GM12875 (cell line): ENCODE measurements at regions not wholly inside any gene's neighbourhood (a gene's known extent, or its start where the extent isn't known, plus 50 kb on each side); places are given as distances from the start of the nearest gene placed in this dataset.

ENCODE experiments used
- H3K4me3 ChIP-seq: one replicate; pipeline ENCODE4 v1.5.1; 2011; ENCODE audit warnings: low read depth, low read length, control low read depth
- CTCF ChIP-seq: IDR thresholded peaks from 2 replicates; pipeline ENCODE4 v1.5.1; 2011; ENCODE audit warnings: low read depth, mild to moderate bottlenecking, control low read depth, inconsistent platforms, low read length, moderate library complexity, borderline replicate concordance; ENCODE audit not compliant: insufficient read depth

GRCh38 chr9:38232895-38233294 lies 159.6 kb upstream of the ALDH1B1 start:
- no peak overlapping the region for H3K4me3 ChIP-seq
- no peak for TF ChIP-seq CTCF

DNA sequence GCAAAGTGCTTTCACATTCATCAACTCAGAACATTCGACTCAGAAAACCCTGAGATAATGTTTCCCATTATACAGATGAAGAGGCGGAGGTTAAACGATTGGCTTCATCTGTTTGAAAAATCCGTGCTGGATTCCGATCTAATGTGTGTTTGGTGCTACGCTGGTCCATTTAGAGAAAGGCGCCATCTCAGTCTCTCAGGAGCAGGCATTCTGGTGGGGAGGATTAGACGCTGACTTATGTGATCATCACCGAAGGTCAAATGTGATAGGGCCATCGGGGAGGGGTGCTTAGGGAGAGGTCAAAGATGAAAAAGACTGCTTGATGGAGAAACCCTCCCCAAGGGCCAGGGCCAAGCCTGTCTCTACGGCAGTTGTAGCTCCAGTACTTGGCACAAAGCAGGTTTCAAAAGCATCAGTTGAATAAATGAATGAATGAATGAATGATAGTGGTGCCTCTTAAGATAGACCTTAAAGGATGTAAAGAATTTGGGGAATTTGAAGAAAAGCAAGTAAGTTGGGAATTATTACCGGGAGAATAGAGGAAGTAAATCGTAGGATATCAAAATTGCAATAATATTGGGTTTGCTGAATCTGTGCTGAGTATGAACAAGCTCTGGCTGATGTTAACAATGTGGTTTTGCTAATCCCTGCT lies 160.6 kb upstream of the SHB start:
- TF ChIP-seq CTCF: no peak

DNA sequence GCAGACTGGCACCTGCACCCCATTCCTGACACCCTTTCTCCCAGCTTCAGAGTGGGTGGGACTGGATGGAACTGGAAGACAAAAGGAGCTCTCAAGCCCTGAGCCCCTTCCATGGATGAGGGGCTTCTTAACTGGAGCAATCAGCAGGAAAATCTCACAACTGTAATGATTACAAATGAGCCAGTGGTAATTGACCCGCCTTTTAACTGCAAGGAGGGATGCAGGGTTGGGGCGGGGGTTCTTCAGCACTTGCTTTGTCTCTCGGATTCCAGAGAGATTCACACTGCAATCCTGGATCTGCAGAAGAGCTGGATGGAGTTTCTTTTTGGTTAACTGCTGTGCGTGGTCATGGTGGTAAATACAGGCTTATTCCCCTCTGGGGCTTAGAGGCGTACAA lies 160.1 kb upstream of the SHB start:
- H3K4me3 ChIP-seq: no peak overlapping the region
- no peak for TF ChIP-seq CTCF

More for the DNA sequence above, 160.6 kb upstream of the SHB start:
- H3K4me3 ChIP-seq: no peak overlapping the region

- no peak overlapping the region for H3K4me3 ChIP-seq
- no peak for TF ChIP-seq CTCF
Observed at GRCh38 chr9:38228331-38229103, 159.5 kb upstream of the SHB start.

- TF ChIP-seq CTCF: no peak
- no peak overlapping the region for H3K4me3 ChIP-seq
Observed at GRCh38 chr9:38227656-38228055, 158.6 kb upstream of the SHB start.

- no peak overlapping the region for H3K4me3 ChIP-seq
- no peak for TF ChIP-seq CTCF
Observed at GRCh38 chr9:38227061-38227540, 158.1 kb upstream of the SHB start.
